Calu3 (cell line): ENCODE measurements at regions not wholly inside any gene's neighbourhood (a gene's known extent, or its start where the extent isn't known, plus 50 kb on each side); places are given as distances from the start of the nearest gene placed in this dataset.

Source experiments
- BruUV-seq: library from RNA; stranded (reverse); fragments of 400-500 nt; replicated peaks from 2 replicates; lab custom pipeline; 2021; lab: Mats Ljungman, UMichigan
- CTCF ChIA-PET: fragments of 300-600 bp; sonication (Branson Sonifier 250); formaldehyde crosslinking; loops from one replicate; lab custom pipeline; 2022; ENCODE audit warnings: antibody characterized with exemption; lab: Charles Lee
- DNase-seq: peaks from one replicate; pipeline ENCODE4 v3.0.0; 2022
- H3K27ac Mint-ChIP-seq: one replicate; pipeline ENCODE4 v1.8.0; 2022; ENCODE audit warnings: mixed read lengths; ENCODE audit not compliant: unreplicated experiment
- H3K27me3 Mint-ChIP-seq: one replicate; pipeline ENCODE4 v1.8.0; 2022; ENCODE audit warnings: mixed read lengths; ENCODE audit not compliant: unreplicated experiment
- H3K36me3 Mint-ChIP-seq: one replicate; pipeline ENCODE4 v1.8.0; 2022; ENCODE audit warnings: mild to moderate bottlenecking, moderate library complexity, mixed read lengths; ENCODE audit not compliant: insufficient read depth, unreplicated experiment
- H3K4me1 Mint-ChIP-seq: one replicate; pipeline ENCODE4 v1.8.0; 2022; ENCODE audit warnings: mild to moderate bottlenecking, low read depth, mixed read lengths; ENCODE audit not compliant: unreplicated experiment
- H3K4me3 Mint-ChIP-seq: one replicate; pipeline ENCODE4 v1.8.0; 2022; ENCODE audit warnings: mild to moderate bottlenecking, low read depth, moderate library complexity, mixed read lengths; ENCODE audit not compliant: unreplicated experiment
- H3K9me3 Mint-ChIP-seq: one replicate; pipeline ENCODE4 v1.8.0; 2022; ENCODE audit warnings: low read depth, mixed read lengths; ENCODE audit not compliant: unreplicated experiment
- intact Hi-C: fragments of 100-400 bp; cut with micrococcal nuclease; formaldehyde crosslinking; loops from one replicate; pipeline ENCODE4 v1.10.0; 2022; ENCODE audit not compliant: unreplicated experiment
- TF ChIP-seq, protein P1 (sequence below): fragments of 200-600 bp; IDR thresholded peaks from one replicate; pipeline ENCODE4 v1.8.0; 2022; ENCODE audit warnings: antibody characterized with exemption; ENCODE audit not compliant: unreplicated experiment

DNA sequence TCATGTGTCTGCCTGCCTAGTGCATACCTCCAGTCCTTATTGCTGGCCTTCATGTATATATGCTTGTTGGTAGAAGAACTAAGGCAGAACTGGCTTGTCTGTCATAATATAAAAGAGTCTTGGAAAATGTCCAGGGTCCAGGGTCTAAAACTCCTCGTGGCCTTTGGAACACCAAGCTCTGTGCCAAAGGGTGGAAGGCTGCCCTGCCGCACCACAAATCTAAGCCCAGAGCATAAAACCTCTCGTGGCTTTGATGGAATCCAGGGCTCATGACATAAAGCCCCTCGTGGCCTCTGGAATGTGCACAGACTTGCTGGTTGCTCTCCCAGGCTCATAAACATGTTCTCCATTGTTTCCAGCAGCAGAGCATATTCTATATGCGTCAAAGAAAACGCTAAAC is 107.9 kb downstream of the BBS10 start:
- H3K4me3 Mint-ChIP-seq: no peak overlapping the region
- CTCF ChIA-PET: no interaction called here

DNA sequence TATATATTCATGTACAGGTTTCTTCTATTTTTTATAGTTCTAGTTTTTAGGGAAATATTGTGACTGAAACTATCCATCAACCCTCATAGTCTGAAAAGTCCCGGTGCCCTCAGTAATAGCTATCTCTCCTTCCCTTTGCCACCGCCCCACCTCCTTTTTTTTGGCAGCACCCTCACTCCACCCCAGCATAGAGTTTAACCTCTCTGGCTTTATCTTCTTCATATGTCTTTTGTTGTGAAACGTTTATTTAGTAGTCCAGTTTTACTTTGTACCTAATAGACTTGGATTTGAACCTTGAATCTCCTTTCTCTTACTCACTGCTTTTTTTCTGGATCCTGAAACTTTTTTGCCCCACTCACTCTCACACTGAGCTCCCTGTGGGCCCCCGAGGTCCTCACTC is 109.5 kb downstream of the BBS10 start:
- H3K27ac Mint-ChIP-seq: peak overlapping the region; percentile 15
- H3K36me3 Mint-ChIP-seq: no peaks in the 10 kb centered on the region
- CTCF ChIA-PET: no interaction called here
- intact Hi-C loops: no loop called here
- TF ChIP-seq, protein P1, sequence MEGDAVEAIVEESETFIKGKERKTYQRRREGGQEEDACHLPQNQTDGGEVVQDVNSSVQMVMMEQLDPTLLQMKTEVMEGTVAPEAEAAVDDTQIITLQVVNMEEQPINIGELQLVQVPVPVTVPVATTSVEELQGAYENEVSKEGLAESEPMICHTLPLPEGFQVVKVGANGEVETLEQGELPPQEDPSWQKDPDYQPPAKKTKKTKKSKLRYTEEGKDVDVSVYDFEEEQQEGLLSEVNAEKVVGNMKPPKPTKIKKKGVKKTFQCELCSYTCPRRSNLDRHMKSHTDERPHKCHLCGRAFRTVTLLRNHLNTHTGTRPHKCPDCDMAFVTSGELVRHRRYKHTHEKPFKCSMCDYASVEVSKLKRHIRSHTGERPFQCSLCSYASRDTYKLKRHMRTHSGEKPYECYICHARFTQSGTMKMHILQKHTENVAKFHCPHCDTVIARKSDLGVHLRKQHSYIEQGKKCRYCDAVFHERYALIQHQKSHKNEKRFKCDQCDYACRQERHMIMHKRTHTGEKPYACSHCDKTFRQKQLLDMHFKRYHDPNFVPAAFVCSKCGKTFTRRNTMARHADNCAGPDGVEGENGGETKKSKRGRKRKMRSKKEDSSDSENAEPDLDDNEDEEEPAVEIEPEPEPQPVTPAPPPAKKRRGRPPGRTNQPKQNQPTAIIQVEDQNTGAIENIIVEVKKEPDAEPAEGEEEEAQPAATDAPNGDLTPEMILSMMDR: no peak
- H3K4me1 Mint-ChIP-seq: peaks cover 27% of the 10 kb centered on the region
- no peaks in the 10 kb centered on the region for H3K27me3 Mint-ChIP-seq
- no peak overlapping the region for H3K4me3 Mint-ChIP-seq
- no peaks in the 10 kb centered on the region for H3K9me3 Mint-ChIP-seq
- DNase-seq: no peak
- BruUV-seq: no TSS peak

More for the DNA sequence above, 107.9 kb downstream of the BBS10 start:
- no TSS peak for BruUV-seq
- H3K27ac Mint-ChIP-seq: no peak overlapping the region
- no peaks in the 10 kb centered on the region for H3K36me3 Mint-ChIP-seq
- DNase-seq: no peak
- H3K9me3 Mint-ChIP-seq: no peaks in the 10 kb centered on the region
- intact Hi-C loops: no loop called here
- TF ChIP-seq, protein P1: no peak
- H3K4me1 Mint-ChIP-seq: peaks cover 27% of the 10 kb centered on the region
- H3K27me3 Mint-ChIP-seq: no peaks in the 10 kb centered on the region

DNA sequence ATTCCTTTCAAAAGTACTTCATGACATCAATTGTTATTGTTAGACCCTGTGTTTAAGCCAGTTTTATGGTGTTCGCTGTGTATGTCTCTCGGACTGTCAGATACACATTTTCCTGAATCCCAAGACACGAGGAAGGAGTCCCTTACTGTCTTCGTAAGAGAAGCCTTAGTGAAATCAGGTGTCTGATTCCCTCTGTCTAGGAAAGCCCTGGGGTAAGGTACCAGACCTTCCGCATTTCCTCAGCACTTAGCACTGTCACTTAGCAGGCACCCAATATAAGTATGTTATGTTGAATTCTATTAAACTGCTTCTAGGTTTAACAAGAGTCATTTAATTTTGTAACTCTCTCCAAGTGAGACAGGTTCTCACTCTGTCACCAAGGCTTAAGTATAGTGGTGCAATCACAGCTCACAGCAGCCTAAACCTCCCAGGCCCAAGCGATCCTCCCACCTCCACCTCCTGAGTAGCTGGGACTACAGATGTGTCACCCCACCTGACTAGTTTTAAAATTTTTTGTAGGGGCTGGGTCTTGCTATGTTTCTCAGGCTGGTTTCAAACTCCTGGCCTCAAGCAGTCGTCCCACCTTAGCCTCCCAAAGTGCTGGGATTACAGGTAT is 111.0 kb downstream of the BBS10 start:
- TF ChIP-seq, protein P1: no peak
- Mint-ChIP-seq H3K27ac (peak overlapping the region; percentile 52), H3K4me3 (no peak overlapping the region), H3K4me1 (peaks cover 27% of the 10 kb centered on the region), H3K9me3 (no peaks in the 10 kb centered on the region), H3K27me3 (no peaks in the 10 kb centered on the region), H3K36me3 (no peaks in the 10 kb centered on the region)
- DNase-seq: no peak
- CTCF ChIA-PET: interaction anchor here (0.6 to 0.9 kb wide), 3 partner anchors 10 to 129 kb away, joined by 3 to 9 read pairs (median 8); no protein-coding TSS in a partner anchor
- no TSS peak for BruUV-seq
- intact Hi-C loops: no loop called here

DNA sequence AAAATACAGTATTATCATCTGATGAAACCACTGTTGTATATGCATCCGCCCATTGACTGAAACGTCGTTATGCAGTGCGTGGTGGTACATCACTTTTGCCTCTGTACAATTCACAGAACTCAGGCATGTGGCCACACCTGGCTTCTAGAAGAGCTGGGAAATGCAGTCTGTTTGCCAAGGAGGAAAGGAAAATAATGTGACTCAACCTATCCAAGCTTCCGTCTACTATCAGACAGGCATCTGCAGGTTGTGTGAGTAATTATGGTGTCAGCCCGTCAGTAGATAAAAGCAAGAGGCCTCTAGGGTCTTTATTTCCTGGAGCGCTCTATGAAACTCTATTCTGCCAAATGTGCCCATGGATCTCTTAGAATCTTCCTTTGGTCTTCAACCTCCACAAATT is 111.6 kb downstream of the BBS10 start:
- Mint-ChIP-seq H3K9me3 (peaks cover 2% of the 10 kb centered on the region), H3K4me3 (no peak overlapping the region), H3K27ac (peak overlapping the region; percentile 52), H3K36me3 (no peaks in the 10 kb centered on the region), H3K4me1 (peaks cover 27% of the 10 kb centered on the region), H3K27me3 (no peaks in the 10 kb centered on the region)
- intact Hi-C loops: no loop called here
- CTCF ChIA-PET: interaction anchor here (0.6 to 0.9 kb wide), 4 partner anchors 10 to 128 kb away, joined by 3 to 9 read pairs (median 6); no protein-coding TSS in a partner anchor
- TF ChIP-seq, protein P1: no peak
- no TSS peak for BruUV-seq
- DNase-seq: peak; percentile 53
